ENCODE measurements at regions not wholly inside any gene's neighbourhood (a gene's known extent, or its start where the extent isn't known, plus 50 kb on each side); places are given as distances from the start of the nearest gene placed in this dataset.

DNA sequence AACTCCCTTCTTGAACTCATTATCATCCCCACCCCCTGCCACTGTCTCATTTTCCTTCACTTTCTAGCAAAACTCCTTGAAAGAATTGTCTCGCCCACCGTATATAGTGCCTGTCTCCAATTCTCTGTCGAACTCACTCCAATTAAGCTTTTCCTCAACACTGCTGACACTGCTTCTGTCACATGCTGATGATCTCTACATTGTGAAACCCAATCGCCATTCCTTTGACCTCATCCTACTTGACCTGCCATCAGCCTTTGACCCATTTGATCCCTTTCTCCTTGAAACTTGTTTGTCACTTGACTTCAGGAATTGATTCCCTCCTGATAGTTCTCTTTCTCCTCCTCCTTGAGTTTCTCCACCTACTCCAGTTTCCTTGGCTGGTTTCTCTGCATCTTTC lies 54.8 kb downstream of the CCDC71L start:
- H3K27ac ChIP-seq (ENCODE audit: low read depth, low read length): no peak overlapping the region
- WGBS, 3 donors: 88 to 92% (median 92%) methylated on average over 4 of the region's 4 CpGs

DNA sequence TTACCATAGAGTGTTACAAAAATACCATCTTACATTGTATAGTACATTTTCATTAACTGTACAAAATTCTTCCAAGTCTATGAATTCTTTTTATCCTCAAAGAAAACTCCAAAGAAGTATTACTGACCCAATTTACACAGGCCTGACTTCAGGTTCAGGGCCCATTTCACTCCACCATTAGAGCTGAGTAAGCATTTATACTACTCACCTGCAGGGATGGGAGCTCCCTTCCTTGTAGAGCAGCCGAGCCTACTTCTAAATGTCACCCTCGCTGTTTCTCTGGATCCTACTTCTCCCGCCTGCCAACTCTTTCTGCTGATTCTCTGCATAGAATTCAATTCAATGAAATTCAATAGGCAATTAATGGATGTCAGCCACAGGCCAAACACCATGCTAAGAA lies 56.0 kb downstream of the CCDC71L start:
- H3K27ac ChIP-seq (ENCODE audit: low read depth, low read length): no peak overlapping the region
- 94 to 96% (median 94%) methylated on average over 3 of the region's 3 CpGs for WGBS, 3 donors

DNA sequence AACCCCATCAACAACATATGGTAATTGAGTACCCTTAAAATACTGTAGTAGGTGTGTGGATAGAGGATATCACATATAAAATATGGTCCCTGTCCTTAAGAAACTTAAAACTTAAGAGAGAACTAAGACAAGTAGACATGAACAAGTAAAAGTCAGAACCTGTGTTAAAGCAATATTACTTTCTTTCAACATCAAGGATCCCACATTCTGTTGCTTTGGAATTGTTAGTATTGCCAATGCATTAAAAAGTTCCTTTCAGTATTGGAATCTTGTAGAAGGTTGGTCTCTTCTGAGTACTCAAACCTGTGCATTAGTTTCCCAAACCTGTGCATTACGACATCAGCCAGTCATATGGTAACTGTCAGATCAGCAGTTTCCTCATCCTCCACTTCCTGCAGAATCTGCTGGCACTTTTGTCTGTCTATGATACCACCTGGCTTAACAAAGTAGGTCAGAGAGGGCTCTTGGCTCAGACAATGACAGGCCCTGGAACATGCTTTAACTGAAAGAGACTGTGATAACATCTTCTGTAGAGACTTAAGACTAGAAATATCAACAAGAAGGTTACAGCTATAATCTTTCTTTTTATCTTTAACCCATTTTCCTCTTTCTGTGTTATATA lies 56.5 kb downstream of the CCDC71L start:
- 52 to 75% (median 55%) methylated on average over 1 of the region's 1 CpG for WGBS, 3 donors
- no peak overlapping the region for H3K27ac ChIP-seq (ENCODE audit: low read depth, low read length)

DNA sequence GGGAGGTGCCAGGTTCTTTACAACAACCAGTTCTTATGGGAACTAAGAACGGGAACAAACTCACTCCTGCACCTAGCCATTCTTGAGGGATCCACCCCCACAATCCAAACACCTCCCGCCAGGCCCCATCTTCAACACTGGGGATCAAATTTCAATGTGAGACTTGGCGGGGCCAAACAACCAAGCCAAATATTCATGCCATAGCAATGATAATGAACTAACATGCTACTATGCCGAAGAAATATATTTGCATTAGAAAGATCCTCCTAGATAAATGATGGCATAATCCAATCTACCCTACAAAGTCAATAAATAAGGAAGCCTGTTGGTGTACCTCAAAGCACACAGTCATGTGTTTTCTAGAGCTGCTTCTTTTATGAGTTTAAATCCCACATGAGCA lies 57.6 kb downstream of the CCDC71L start:
- 82 to 91% (median 88%) methylated on average over 4 of the region's 4 CpGs for WGBS, 3 donors
- H3K27ac ChIP-seq (ENCODE audit: low read depth, low read length): no peak overlapping the region

DNA sequence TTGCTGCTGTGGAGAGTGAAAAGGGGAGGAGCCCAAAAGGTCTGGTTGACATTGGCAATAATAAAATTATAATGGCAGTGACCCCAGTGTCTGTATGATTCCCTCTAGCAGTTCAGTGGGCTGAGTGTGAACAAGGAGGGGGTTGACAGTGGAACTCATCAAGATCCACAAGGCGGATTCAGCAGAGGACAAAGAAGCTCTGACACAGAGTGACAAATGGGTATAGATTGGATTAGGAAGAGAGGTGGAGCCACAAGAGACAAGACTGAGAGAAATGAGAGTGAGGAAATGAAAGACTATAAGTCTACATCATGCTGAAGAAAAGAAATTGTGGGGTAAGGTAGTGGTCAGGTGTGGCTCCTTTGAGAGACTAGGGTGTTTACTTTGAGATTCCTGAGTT lies 58.9 kb downstream of the CCDC71L start:
- H3K27ac ChIP-seq (ENCODE audit: low read depth, low read length): no peak overlapping the region
- 65 to 86% (median 75%) methylated on average over 1 of the region's 1 CpG for WGBS, 3 donors

DNA sequence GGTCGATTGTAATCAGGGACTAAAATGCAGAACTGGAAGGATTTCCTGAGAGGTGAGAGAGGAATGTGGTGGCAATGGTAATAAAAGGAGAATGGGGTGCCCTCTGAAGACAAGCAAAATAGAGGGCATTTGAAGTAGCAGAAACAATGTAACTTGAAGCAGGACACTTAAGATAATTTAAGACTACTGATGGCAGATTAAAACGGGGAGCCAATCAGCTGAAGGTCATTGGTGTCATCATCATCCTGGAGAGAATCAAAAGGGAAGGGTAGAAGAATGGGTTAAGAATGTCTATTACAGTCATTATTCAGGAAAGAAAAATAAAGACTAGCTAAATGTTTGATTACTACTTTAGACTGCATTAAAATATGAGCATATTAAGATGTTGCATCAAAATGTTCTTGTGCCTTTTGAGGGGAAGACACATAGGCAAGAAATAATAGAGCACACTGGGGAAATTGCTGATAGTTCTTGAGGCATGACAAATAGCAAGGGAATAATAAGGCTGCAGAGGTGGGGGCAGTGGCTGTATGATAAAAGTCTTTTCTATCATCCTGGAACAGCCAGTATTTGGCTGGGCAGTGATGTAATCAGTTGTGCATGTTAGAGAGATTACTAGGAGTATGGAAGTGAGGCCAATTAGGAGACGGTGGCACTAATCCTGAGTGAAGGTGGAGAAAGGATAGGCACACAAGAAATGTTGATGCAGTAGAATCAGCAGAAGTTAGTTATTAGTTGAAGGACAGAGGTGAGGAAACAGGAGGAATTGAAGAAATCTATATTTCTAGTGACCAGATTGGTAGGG lies 60.2 kb downstream of the CCDC71L start:
- H3K27ac ChIP-seq (ENCODE audit: low read depth, low read length): no peak overlapping the region
- 69 to 83% (median 69%) methylated on average over 3 of the region's 3 CpGs for WGBS, 3 donors

DNA sequence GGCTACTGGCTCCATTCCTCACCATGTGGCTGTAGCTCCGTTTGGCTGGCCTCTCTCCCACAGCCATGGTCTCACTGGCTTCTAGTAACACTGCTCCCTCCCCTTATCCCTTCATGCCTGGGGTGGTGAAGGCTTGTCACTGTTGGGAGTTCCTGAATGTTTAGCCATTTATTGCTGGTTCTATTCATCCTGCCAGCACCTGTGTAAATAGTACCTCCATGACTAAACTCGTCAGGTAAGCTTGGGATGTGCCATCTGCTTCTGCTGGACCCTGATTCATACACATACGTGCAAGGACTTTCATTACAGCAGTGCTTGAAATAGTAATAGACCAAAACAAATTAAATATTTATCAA lies 61.6 kb downstream of the CCDC71L start:
- H3K27ac ChIP-seq (ENCODE audit: low read depth, low read length): no peak overlapping the region
- WGBS, 3 donors: 54 to 85% (median 75%) methylated on average over 3 of the region's 3 CpGs

DNA sequence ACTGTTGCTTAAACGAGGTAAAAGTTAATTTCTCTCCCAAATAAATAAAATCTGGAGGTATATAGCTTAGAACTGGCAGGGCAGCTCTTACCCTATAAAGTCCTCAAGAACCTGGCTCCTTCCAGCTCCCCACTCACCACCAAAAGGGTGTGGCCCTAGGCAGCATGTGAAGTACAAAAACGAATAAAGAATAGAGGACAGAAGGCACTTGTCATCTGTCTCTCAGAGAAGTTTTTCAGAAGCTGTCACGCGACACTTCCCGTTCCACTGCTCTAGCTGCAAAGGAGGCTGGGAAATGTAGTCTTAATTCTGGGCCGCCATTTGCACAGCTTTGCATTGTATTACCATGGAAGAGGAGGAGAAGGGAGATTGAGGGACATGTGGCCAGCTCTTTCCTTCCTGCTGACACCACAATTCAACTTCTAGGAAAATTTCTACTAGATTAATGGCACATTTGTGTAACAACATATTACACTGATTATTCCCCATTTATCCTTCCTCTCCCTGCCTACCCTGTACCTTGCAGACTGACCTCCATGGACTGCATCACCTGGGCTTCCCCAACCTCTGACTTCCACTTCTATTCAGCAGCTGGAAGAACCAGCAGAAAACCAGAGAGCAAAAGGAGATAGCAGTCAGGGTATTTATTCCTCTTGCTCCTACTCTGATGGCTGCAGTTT lies 62.2 kb downstream of the CCDC71L start:
- no peak overlapping the region for H3K27ac ChIP-seq (ENCODE audit: low read depth, low read length)
- WGBS, 3 donors: 4 to 18% (median 5%) methylated on average over 6 of the region's 6 CpGs

DNA sequence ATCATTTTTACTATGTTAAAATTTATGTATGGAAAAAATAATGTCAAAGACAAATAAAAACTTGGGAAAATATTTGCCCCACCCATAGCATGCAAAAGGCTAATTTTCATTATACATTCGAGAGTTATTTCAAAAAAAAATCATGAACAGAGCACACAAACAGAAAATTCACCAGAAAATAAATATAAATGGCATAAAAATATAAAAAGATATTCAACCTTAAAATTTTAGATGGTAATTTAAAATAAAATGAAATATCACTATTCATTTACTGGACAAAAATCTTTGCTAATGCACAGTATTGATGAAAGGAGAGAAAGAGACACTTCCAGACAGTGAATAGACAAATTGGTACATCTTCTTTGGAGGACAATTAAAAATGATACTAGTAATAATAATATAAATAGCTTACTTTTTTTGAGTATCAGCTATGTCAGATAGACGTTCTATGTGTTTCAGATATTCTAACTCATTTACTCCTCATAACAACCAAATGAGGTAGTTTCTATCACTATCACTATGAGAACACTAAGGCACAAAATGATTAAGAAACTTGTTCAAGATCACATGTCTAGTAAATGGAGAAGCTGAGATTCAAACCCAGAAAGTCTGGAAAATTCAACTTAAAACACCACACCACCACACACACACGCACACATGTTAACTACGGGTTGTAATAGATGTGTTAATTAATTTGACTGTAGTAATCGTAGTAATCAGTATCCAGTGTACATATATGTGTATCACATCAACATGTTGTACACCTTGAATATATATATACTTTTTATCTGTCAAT lies 63.0 kb downstream of the CCDC71L start:
- no peak overlapping the region for H3K27ac ChIP-seq (ENCODE audit: low read depth, low read length)
- WGBS, 3 donors: 83 to 87% (median 86%) methylated on average over 5 of the region's 5 CpGs

DNA sequence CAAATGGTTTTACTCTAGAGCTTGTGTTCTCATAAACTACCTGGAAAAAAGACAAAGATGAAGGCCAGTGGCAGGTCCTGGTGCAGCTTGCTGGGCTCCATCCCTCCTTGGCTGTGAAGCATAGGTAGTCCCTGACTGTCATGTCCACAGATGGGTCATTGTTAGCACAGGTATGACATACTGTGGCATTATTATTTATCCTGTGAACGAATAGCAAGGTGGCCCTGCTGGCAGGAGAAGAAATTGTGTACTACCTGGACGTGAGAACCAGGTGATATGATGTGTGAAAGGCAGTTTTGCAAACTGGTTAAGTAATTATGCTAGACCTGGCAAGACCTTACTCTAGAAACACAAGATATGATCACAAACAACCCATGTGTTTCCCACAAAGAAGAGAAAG lies 63.9 kb downstream of the CCDC71L start:
- 34 to 81% (median 76%) methylated on average over 2 of the region's 2 CpGs for WGBS, 3 donors
- no peak overlapping the region for H3K27ac ChIP-seq (ENCODE audit: low read depth, low read length)

DNA sequence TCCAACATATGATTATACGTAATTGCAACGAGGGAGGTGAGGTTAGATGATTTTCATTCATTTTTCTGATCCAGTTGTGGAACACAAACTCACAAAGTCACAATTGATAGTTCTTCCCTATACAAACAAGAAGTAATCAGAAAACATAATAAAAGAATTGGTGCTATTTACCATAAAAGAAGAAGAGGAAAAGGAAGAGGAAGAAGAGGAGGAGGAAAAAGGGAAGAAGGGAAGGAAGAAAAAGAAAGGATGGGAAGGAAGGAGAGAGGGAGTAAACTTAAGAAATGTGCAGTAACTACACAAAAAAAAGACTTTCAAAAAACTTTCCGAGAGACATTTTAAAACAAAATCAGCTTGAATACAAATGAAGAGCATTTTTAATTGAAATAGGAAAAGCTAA lies 65.0 kb downstream of the CCDC71L start:
- 88 to 94% (median 93%) methylated on average over 3 of the region's 3 CpGs for WGBS, 3 donors
- no peak overlapping the region for H3K27ac ChIP-seq (ENCODE audit: low read depth, low read length)

DNA sequence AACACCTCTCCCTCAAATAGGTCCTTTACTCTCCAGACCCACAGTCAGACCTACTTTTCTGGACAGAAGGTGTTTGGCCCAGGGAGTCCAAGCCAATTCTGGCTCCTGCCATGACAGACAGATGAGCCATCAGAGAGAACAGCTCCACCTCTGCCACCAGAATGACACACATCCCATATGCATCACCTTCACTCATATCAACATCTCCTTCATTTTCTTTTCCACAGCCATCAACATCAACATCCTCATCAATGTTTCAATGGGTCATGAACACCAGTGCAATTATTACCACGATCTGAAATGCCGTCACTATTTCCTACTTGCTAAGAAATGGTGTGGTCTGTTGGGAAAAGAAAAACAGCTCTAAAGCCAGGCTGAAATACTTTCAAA lies 67.9 kb downstream of the CCDC71L start:
- 91 to 98% (median 95%) methylated on average over 2 of the region's 2 CpGs for WGBS, 3 donors

DNA sequence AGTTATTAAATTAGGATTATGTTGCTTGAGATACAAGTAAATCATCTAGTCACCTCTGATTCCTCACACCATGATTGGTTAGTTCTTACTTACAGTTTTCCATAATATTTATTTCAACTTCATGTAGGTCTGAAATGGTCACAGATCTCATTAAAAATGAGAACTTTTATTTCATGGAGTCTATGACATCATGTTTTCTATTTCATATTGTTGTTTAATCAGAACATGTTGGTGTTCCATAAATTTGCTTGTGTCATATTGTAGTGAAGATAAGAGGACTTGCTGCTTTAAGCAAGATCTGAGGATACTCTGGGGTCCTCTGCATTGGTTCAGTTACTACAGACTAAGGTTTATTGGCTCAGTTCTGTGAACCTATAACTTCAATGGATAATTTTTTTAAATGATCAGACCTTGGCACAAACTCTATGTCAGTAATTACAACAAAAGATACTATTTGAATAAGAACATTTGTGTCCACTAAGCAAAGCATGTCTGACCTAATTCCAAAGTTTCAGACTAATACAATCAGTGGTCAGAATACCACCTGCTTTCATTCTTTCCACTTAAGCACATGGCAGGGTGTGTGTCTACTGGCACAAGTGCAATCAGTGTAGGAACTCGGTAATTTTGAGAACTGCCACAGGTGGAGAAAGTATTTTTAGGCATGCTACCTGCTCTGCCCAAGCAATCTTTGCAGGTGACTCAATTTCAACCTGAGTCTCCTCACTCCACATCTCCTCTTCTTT lies 68.5 kb downstream of the CCDC71L start:
- 45 to 79% (median 72%) methylated on average over 1 of the region's 1 CpG for WGBS, 3 donors
- H3K27ac ChIP-seq (ENCODE audit: low read depth, low read length): no peak overlapping the region

More for the DNA sequence above, 67.9 kb downstream of the CCDC71L start:
- no peak overlapping the region for H3K27ac ChIP-seq (ENCODE audit: low read depth, low read length)

DNA sequence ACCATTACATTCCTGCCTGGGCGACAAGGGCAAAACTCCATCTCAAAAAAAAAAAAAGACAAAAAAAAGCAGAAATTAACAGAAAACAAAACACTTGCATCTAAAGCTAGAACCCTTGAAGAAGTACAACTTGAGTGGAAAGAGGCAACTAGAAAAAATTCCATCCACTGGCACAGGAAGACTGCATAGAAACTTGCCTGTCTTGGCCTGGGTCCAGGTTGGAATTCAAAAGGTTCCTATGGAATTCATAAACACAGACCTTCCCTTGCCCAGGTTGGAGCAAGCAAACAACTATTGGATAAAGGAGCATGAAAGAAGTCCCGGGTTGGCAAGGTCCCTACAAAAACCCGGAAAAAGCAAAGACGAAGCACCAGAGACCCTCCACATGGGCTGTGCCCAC lies 69.8 kb downstream of the CCDC71L start:
- H3K27ac ChIP-seq (ENCODE audit: low read depth, low read length): no peak overlapping the region

DNA sequence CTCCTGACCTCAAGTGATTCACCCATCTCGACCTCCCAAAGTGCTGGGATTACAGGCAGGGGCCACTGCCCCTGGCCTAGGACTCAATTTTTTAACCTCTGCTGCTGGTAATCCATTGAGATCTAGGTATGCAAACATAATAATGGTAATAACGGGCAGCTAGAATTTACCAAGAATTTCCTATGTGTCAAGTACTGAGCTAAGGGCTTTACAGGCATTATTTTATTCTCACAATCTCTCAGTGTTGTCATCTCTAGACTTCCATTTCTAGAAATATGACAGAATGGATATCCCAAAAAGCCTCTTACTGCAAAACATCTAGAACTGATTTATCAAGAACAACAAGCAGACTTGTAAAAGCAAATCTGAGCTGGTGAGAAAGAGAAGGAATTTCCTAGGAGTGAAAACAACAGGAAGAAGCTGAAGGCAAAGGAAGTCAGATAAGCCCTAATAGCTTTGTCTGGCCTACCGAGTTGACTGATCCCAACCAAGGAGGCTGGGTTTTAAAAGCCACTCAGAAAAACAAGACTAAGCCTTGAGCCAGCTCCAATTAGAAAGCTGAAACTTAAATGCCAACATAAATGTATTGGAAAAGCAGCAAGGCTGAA lies 70.6 kb downstream of the CCDC71L start:
- no peak overlapping the region for H3K27ac ChIP-seq (ENCODE audit: low read depth, low read length)
- WGBS, 3 donors: 35 to 73% (median 39%) methylated on average over 3 of the region's 3 CpGs

More for the DNA sequence above, 69.8 kb downstream of the CCDC71L start:
- 90 to 98% (median 93%) methylated on average over 4 of the region's 4 CpGs for WGBS, 3 donors

DNA sequence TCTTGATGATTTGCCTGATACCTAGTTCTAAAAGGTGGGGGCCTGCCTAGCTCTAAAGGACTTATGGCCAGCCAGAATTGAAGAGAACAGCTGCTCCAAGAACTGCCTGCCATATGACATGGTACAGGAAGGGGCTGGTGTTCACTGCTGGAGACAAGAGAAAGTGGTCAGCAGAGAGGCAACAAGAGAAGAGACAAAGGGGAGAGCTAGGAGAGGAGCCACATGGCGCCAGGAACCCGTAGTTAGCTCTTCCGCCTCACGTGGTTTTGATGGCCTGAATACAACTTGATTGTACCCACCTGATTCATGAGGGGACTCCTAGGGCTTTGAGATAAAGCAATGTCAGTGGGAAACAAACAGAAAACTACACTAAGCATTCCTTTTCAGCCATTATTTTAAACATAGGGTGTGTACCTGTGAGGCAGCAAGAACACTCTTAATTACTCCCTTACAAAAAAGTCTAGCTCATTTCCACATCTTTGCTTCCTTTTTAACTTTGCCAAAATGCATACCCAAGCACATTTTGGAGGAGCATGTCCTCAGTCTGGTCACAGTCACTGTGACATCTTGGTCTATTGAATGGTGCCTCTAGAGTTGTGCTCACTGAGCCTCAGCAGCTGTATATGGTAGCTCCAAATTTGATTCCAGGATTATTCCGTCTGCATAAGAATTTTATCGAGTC lies 71.6 kb downstream of the CCDC71L start:
- 90 to 98% (median 94%) methylated on average over 6 of the region's 6 CpGs for WGBS, 3 donors
- no peak overlapping the region for H3K27ac ChIP-seq (ENCODE audit: low read depth, low read length)

DNA sequence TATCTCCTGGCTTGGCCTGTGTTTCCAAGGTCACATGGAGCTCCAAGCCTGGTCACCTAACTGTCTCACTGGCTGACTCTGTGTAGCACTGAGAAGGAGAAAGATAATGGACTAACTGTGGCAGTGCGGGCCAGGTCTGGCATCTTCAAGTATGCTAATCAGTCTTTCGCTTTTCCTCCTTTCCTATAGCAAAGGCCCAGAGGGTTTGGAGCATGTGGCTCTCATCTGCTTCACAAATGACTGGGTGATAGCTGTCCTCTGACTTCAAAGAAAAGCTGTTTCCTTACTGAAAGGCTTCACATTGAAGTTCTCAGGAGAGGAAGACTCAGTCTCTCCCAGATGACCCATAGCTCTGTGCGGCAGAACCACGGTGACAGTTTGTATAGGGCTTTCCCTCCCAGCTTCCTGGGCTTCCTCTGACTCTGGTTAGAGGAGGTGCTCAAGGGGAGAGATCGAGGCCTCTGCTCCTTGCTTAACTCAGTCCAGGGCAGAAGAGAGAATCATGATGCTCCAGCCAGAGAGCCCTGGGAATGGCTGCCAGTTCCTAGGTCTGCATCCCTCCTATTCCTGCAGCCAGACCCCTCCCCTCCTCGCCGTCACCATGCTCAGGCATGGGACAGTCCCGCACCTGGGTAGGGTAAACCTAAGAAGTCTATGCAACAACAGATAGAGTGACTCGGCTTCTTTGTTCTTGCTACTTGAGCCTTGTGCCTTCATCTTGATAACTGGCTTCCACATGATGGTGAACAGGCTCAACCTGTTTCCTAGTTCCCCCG lies 72.3 kb downstream of the CCDC71L start:
- WGBS, 3 donors: 88 to 96% (median 93%) methylated on average over 10 of the region's 10 CpGs
- no peak overlapping the region for H3K27ac ChIP-seq (ENCODE audit: low read depth, low read length)
